ENCODE measurements at regions not wholly inside any gene's neighbourhood (a gene's known extent, or its start where the extent isn't known, plus 50 kb on each side); places are given as distances from the start of the nearest gene placed in this dataset.
"Not testable (repeated sequence)": the region's sequence is repeated elsewhere in the genome, so short reads cannot be mapped to it uniquely, and the experiment has no call there.

GRCh38 chr5:34096033-34096432, 53.0 kb upstream of the C1QTNF3 start:
- not testable (repeated sequence) for DNase-seq

GRCh38 chr5:34099891-34100290, 56.9 kb upstream of the C1QTNF3 start:
- DNase-seq = not testable (repeated sequence)

GRCh38 chr5:34101567-34101966, 58.6 kb upstream of the C1QTNF3 start:
- DNase-seq = not testable (repeated sequence)

GRCh38 chr5:34108897-34109296, 65.9 kb upstream of the C1QTNF3 start:
- DNase-seq = not testable (repeated sequence)

GRCh38 chr5:34124280-34124679, 81.3 kb upstream of the C1QTNF3 start:
- not testable (repeated sequence) for DNase-seq

- DNase-seq = not testable (repeated sequence)
Observed at GRCh38 chr5:34125354-34125753, 82.3 kb upstream of the C1QTNF3 start.

GRCh38 chr5:34126741-34127140, 83.7 kb upstream of the C1QTNF3 start:
- DNase-seq = not testable (repeated sequence)

GRCh38 chr5:34127818-34128217, 84.8 kb upstream of the C1QTNF3 start:
- not testable (repeated sequence) for DNase-seq

- DNase-seq = not testable (repeated sequence)
Observed at GRCh38 chr5:34128890-34129289, 85.9 kb upstream of the C1QTNF3 start.

- not testable (repeated sequence) for DNase-seq
Observed at GRCh38 chr5:34154988-34155387, 112.0 kb upstream of the C1QTNF3 start.

- DNase-seq = not testable (repeated sequence)
Observed at GRCh38 chr5:34156703-34157414, 113.8 kb upstream of the C1QTNF3 start.

GRCh38 chr5:34160904-34161303, 117.9 kb upstream of the C1QTNF3 start:
- DNase-seq = not testable (repeated sequence)

GRCh38 chr5:34171398-34171797, 128.4 kb upstream of the C1QTNF3 start:
- DNase-seq = not testable (repeated sequence)

- not testable (repeated sequence) for DNase-seq
Observed at GRCh38 chr5:34179453-34180190, 136.6 kb upstream of the C1QTNF3 start.

- DNase-seq = not testable (repeated sequence)
Observed at GRCh38 chr5:34180225-34180624, 137.2 kb upstream of the C1QTNF3 start.

- not testable (repeated sequence) for DNase-seq
Observed at GRCh38 chr5:34180940-34181614, 138.1 kb upstream of the C1QTNF3 start.

- DNase-seq = not testable (repeated sequence)
Observed at GRCh38 chr5:34185005-34185404, 142.0 kb upstream of the C1QTNF3 start.

- not testable (repeated sequence) for DNase-seq
Observed at GRCh38 chr5:34185572-34185971, 142.6 kb upstream of the C1QTNF3 start.

- DNase-seq = not testable (repeated sequence)
Observed at GRCh38 chr5:34186108-34186507, 143.1 kb upstream of the C1QTNF3 start.

- DNase-seq = not testable (repeated sequence)
Observed at GRCh38 chr5:34186865-34187264, 143.9 kb upstream of the C1QTNF3 start.

GRCh38 chr5:34187441-34187840, 144.4 kb upstream of the C1QTNF3 start:
- DNase-seq = not testable (repeated sequence)

GRCh38 chr5:34188001-34188822, 145.2 kb upstream of the C1QTNF3 start:
- not testable (repeated sequence) for DNase-seq

Measured in NCI-H1092 treated with DMSO at 0.1 percent for 48 hours (cell line).